Fibroblast of skin of right quadriceps (primary cell): ENCODE measurements at regions not wholly inside any gene's neighbourhood (a gene's known extent, or its start where the extent isn't known, plus 50 kb on each side); places are given as distances from the start of the nearest gene placed in this dataset.

Source experiments
- DNase-seq: peaks from one replicate; pipeline ENCODE4 v3.0.0-alpha.2; 2013

DNA sequence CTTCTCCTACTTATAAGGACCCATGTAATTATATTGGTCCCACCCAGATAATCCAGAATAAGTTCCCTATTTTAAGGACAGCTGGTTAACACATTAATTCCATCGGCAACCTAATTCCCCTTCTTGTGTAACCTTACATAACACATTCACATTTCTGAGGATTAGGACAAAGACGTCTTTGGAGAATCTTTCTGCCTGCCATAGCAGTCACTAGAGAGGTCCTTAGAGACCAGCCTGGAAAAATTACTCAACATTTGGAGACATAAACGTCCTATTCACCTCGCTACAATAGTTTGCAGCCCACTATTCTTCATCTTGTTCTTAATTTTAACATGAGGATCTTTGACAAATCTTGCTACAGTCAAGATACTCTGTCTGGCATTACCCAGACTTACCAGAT lies 100.1 kb downstream of the MAFB start:
- no peak for DNase-seq

DNA sequence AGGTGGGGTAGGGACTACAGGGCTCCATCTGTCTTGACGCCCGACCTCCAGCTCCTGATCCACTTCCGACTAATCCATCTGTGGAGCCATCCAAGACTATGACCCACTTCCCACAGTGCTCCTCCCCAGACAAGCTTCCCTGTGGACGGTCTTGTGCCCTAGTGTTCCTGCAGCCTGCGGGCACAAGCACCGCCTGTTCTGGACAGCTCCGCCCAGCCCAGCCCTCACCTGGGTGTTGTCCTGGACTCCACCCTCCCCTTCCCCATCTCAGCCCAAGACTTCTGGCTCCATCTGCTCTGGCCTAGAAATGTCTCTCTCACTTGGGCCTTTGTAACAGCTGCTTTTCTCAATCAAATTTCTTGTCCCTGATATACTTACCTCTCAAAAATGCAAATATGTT lies 102.0 kb downstream of the MAFB start:
- no peak for DNase-seq

DNA sequence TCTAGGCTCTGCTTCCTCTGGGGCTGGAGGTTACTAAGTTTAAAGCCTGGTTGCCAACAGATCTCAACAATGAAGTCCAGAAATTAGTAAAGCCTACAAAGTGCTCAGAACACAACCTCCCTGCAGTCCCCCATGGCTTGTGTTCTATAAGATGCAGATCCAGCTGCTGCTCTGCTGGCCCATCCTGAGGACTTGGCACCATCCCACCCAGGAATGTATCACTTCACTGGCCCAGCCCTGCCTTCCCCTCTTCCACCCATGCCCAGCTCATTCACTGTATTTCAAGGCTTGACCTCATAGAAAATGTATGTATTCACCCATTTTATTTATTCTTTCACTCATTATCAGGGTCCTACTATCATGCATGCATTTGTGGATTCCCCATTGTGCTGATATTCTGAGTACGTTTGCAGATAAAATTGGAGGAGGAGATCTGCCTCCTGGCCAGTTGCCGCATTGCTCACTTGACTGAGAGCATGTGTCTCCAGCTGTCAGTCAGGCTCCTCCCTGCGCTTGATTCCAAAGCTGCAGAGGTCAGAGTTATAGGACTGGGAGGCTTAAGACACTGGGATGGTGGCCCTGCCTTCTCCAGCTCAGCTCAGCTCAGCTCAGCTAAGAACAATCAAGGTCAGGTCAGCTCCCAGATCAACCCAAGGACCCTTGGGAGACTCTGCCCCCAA lies 104.8 kb downstream of the MAFB start:
- no peak for DNase-seq

DNA sequence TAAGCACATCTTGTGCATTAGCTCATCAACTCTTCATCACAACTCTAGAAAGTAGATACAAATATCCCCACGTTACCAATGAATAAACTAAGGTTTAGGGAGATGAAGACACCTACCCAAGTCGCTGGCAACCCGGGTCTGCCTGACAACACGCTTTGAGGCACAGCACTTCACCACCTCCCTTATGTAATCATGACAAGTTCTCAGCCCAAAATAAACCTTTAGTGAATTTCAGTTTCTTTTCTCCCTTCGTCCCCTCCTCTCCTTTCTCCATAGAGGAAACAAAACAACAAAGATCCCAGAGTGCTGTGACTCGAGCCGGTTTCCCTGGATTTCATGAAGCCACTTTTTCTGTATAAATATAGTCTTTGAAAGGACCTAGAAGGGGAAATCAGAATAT lies 105.4 kb downstream of the MAFB start:
- no peak for DNase-seq

DNA sequence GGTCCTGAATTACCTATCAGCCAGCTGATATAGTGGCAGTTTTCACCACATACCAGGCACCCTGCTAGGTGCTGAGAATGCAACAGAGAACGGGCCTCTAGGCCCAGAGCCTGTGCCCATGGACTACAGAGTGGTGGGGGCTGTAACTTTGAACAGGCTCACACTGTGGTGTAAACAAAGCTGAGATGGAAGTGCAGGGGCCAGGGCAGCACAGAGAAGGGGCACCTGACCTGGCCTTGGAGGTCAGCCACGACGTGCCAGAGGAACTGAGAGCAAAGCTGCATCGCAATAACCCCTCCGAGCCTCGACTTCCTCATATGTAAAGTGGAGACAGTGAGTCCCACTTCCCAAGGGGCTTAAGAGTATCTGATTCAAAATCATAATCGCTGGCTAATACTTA lies 105.8 kb downstream of the MAFB start:
- no peak for DNase-seq

DNA sequence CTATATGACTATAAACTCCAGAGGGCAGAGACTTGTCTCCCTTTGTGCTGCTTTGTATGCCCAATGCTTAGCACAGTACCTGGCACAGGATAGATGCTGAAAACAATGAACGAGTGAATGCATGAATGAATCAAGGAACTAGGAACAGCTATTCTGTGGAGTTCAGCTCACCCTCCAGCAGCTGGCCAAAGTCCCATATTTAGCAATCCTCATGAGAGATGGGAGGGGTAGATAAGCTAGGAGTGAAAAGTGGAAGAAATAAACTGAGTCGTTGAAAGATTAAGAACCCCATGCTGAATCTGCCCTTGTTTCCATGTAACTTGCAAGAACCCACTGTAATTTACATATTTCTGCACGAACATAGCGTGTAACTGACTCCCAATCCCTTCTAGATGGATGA lies 106.5 kb downstream of the MAFB start:
- DNase-seq = no peak

DNA sequence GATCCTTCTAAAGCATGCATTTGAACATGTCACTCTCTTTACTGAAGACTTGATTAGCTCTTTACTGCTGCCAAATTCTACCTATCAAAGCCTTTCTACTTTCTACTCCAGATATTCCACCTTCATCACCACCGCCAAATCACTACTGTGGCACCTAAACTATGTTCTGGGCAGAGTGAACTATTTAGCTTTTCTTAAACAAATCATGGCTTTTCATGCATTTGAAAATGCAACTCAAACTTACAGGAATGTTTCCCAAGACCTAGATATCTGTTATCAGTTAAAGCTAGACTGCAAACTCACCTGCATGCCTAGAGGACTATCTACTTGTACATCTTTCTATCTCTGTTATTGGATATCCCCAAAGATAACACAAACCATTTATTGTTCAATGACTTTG lies 109.3 kb downstream of the MAFB start:
- no peak for DNase-seq

DNA sequence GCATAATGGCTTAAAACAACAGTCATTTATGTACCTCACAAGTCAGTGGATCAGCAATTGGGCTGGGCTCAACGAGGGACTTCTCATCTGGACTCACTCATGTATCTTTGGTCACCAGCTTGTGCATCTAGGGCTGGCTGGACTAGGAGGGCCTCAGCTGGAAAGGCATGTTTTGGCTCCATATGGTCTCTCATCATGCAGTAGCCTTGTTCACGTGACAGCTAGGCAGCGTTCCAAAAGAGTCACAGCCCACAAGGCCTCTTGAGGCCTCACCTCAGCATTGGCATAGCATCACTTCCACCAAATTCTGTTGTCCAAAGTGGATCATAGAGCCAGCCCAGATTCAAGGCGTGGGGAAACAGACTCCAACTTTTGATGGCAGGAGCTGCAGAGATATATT lies 110.1 kb downstream of the MAFB start:
- DNase-seq = no peak

DNA sequence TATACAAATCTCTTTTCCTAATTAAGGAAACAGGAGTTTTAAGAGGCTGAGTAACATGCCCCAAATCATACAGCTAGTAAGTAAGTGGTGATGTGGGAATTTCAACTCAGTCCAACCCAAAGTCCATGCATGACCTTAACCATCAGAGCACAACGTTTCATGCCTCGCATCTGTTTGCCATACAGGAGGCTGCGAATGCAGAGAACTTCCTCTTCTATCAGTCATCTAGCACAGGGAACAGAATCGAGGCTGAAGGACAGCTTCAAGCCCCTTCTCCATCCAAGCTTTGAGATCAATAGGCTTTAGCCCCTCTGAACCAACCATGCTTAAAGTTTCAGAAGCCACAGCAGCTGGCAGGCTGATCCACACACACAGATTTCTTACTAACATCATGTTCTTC lies 113.2 kb downstream of the MAFB start:
- DNase-seq = no peak

DNA sequence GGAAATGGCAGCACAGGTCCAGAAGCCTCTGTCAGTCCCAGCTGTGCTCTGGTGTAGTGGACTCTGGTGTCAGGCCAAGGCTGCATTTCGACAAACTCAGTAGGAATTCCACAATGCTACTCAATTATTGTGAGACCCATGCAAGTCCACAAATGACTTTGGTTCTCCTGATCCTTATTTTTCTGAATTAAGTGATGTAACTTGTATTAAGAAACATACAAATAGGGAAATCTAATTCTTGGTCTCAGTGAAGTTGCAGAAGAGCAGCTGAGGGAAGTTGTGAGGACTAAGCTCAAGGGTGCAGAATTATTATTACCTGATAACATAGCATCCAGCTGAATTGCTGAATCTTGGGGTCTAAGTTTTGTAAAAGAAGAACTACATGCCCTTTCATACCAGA lies 116.8 kb downstream of the MAFB start:
- DNase-seq = no peak

DNA sequence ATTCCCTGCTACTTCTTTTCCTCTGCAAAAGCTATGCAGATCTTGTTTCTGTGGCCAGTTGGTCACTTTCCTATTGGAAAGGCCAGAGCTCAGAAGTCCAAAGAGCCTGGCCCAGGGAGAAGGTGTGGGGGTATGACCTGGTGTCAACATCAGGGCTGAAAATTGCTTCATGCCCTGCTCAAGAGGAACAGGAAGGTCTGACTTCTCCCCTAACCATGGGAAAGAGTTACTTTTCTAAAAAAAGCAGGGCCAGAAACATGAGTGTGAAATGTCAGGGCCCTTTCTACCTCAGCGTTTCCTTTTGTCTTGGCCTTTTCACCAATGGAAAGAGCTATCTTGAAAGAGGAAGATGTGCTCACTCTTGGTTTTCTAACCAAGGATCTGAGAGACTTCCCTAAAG lies 117.4 kb downstream of the MAFB start:
- DNase-seq = no peak

DNA sequence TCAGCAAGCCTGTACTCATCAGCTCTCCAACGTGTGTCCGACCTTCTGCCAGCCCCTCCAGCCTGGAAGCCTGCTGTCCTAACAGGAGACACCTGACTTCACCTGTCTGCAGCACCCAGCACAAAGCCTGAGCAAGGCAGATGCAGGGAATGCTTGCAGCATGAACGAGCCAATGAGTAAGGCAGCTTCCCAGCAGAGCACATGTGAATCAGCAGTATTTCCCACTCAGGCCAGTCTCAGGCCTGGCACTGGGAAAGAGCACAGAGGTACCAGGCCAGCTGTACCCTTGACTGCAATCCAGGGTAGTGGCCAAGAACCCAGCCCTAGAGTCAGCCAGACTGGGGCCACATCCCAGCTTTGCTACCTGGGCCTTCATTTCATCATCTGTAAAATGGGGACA lies 120.8 kb downstream of the MAFB start:
- DNase-seq = no peak

DNA sequence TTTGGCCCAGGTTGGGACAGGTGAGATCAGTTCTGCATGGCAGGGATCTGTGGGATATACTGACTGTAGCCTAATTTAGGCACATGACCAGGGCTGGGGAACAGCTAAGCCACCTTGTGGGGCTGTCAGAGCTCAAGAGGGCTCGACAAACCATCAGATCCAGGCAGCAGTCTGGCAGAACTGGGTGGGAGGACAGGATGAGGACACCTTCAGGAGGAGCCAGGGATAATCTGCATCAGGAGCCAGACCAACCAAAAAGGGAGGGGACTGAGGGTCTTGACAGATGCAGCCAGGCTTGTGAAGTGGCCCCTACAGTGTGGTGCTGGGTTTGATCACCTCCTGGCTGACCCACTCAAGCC lies 123.4 kb downstream of the MAFB start:
- no peak for DNase-seq

DNA sequence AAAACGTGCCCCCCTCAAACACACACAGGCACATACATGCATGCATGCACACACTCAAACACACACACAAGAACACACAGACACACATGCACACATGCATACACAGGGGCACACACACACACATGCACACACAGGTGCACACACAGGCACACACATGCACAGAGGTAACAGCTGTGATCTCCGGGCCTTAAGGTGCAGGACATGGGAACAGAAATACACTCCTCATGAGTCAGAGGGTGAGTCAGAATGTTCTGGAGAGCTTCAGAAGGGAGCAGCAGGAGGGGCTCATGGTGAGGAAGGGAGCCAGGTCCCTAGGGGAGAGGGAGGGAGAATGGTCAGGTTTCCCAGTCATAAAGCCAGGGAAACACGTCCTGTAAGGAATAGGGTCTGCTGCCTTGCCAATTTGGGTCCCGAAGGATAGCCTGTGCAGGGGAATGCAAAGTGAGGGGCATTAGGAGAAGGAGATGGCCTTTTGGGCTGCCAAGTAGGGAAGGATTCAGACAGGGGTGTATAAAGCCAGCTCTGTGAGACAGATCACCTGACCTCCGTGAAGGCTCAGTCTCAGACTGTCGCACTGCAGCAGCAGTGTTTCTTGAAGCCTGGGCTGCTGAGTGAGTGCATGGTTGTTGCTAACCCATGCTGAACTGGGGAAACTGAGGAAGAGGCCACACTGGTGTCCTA lies 123.9 kb downstream of the MAFB start:
- DNase-seq = peak; percentile 81

DNA sequence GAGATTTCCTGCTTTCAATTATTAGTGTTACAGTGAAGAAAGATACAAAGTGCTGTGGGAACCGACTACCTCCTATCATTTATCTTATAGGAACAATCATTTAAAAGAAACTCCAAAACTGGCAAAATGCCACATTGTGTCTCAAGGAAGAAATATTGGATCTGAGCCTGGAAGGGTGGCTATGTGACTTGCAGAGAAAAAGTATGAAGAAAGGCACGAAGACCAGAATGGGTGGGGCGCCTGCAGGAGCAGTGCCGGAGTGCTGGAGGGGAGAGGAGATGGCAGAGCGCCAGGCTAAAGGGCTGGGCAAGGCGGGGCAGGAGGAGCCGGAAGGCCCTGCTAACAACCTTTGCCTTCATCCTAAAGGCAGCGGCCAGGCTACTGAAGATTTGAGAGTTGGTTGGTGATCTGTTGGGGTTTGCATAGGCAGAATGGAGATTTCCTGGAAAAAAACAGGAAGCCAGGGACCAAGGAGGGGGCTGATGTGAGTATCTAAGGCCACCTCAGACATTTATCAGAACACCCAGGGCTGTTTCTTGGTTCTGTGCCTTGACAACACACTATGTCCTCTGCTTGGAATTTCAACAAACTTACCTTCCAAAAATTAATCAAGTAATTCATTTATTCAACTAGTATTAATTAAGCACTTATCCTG lies 125.6 kb downstream of the MAFB start:
- peak; percentile 32 for DNase-seq

DNA sequence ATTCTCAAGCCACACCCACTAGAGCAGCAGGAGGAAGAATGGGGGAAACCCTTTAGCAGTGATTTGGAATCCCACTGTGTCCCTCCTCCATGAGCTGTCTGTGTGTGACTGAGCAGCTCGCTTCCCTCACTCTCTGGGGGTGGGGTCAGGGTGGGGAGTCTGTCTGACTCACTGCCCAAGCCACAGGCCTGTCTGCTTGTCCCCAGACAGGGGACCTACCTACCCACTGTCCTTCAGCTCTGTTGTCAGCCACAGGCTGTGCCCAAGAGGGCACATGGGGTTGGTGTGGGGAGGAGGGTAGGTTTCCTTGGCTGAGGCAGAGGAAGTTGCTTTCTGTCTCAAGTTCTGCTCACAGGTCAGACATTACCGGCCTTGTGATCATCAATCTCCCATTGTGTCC lies 127.0 kb downstream of the MAFB start:
- peak; percentile 44 for DNase-seq

DNA sequence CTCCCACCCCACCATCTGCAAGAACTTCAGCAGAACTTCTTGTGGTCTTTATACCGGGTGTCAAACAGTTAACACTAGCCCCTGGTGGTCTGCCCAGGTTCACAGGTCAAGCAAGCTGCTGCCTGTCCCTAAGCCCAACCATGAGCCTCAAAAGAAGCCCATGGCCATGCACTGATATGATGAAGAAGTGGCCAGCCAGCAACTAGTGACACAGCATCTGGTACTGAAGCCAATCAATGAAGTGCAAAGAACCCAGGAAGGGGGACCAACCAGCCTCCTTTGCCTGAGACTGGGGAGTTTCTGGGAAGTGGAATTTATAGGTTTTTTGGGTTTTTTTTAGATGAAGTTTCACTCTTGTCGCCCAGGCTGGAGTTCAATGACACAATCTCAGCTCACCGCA lies 127.8 kb downstream of the MAFB start:
- DNase-seq = no peak

DNA sequence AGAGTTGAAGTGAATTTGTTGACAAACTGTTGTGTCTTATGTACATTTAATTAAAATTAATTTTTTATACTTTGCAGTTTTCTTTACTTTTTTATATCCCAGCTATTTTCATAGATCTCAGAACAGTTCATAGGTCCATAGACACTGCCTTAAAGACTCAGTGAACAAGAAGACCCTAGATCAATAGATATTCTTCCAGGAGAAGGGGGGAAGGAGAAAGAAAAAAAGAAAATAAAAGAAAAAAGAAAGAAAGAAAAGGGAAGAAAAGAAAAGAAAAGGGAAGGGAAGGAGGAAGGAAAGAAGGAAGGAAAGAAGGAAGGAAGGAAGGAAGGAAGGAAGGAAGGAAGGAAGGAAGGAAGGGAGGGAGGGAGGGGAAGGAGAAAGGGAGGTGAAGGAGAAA lies 130.8 kb downstream of the MAFB start:
- DNase-seq = no peak

DNA sequence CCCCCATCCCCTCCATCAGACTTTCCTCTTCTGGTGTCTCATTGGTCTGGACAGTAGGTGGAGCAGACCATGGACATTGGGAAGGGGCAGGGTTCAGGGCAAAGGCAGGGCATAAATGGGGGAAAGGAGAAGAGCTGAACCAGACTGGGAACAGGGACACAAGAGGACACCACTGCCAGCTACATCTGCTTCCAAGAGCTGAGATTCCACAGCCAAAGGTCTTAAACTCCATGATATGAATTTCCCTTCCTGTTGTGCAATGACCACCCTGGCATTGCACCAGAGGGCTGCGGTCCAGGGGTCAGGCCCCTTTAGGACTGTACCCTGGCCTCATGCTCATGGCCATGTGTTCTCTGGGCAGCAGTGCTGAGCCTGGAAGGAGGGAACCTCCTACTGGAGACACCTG lies 137.9 kb downstream of the MAFB start:
- DNase-seq = no peak

DNA sequence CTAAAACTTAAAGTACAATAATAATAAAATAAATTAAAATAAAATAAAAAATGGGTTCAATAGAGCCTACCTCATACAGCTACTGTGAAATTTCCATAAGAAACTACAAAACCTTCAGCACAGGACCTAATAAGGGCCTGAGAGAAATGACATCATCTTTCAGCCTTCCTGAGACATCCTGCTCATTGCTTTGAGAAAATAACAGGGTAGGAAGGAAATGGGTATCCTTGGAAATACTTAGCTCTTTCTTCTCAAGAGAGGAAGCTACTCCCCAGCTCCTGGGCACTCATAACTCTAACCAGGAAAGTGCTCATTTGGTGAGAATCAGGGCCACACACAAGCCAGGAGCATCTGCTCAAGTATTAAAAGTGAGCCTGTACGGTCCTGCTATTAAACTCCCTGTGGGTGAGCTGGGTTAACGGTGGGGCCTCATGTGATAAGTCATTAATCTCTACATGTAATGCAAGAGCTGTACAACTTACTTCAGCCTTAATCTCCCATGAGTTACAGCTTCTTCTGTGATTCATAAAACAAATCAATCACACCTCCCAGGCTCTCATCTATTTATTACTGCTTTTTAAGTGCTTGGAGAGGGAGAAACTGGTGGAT lies 141.4 kb downstream of the MAFB start:
- DNase-seq = peak; percentile 46

DNA sequence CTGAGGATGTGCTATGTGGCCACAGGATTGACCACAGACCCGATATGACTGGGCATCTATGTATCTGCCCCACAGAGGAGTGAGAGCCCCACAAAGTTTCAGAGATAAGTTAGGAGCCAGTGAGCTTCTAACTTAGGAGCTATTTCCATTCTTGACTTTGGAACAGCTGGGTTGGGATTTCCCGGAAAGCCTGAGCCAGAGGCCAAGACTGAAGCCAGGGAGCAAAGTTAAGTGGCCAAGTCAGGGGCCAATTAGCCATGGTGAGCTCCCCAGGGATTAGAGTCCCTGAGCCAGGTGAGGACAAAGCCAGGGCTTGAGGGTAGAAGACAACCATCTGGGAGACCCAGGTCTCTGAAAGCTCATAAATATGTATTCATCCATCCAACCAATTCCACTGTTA lies 143.6 kb downstream of the MAFB start:
- no peak for DNase-seq

DNA sequence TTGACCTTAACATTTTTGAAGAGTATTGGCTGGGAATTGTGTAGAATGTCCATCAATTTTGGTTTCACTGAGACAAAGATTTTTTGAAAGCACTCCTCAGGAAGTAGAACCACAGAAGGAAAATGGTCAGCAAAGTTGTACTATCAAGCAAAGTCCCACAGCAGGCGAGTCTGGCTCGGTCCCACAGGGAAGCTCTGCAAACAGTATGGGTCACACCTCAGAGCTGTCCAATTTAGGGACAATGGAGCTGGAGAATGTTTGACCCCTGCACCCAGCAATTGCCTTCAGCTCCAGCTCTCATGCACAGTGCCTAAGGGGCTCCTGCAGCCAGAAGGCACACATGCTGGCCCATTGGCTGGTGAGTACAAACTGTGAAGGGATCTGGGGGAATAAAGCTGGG lies 147.0 kb downstream of the MAFB start:
- no peak for DNase-seq

DNA sequence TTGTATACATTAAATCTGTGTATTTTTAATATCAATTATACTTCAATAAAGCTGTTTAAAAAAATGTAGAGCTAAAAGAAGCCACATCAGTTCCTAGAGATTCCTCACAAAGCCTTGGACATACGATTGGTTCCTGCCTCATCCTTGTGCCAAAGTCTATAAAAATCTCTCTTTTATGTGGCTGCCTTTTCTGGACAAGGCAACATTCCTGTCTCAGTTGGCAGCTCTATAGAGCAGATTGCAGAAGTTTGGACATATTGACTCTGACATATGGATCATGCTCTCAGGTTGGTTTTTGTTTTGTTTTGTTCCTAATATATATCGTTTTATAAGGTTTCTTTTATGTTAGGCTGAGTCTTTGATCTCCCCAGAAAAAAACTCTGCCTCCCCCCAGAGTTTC lies 148.9 kb downstream of the MAFB start:
- DNase-seq = no peak

DNA sequence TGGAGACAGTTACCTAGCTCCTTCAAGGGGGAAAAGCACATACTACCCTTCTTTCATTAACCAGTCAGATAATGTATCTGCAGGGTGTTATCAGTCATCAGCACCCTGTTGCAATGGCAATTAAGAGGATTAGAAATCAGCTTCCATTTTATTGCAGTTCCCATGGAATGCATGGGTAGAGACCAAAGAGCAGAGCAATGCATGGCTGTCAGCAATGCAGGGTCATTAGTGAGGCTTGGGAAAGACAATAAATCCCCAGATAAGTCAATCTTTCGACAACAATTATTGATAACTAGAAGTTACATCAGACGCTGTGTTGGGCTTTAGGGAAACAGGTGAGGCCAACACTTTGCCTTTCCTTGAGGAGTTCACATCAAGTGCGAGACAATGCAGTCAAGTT lies 150.9 kb downstream of the MAFB start:
- DNase-seq = no peak
